GM18507 (cell line): ENCODE measurements at regions not wholly inside any gene's neighbourhood (a gene's known extent, or its start where the extent isn't known, plus 50 kb on each side); places are given as distances from the start of the nearest gene placed in this dataset.
A peak's percentile ranks its signal among the peaks of the same experiment; 100 is the strongest.
"Not testable (repeated sequence)": the region's sequence is repeated elsewhere in the genome, so short reads cannot be mapped to it uniquely, and the experiment has no call there.

ENCODE experiments used
- DNase-seq: peaks from one replicate; pipeline ENCODE4 v3.0.0; 2011; ENCODE audit warnings: low read depth; ENCODE audit not compliant: insufficient read length; ENCODE audit errors: extremely low spot score
- FAIRE-seq: peaks from 2 replicates; lab custom pipeline; 2011; peaks lifted over from hg19 to GRCh38; lab: Jason Lieb, UNC

DNA sequence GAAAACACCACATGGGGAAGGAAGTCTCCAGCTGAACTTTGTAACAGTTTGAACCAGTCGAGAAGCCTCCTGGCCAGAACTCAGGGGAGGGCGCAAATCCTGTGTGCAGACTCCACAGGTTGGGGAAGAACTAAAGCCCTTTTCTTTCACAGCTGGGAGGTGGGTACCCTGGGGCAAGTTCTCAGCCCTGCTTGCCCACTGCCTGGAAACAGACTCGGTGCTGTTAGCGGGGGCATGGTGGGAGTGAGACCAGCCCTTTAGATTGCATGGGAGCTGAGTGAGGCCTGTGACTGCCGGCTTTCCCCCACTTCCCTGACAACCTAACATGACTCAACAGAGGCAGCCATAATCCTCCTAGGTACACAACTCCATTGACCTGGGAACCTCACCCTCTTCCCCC lies 223.6 kb upstream of the DLGAP1 start:
- not testable (repeated sequence) for DNase-seq, FAIRE-seq

DNA sequence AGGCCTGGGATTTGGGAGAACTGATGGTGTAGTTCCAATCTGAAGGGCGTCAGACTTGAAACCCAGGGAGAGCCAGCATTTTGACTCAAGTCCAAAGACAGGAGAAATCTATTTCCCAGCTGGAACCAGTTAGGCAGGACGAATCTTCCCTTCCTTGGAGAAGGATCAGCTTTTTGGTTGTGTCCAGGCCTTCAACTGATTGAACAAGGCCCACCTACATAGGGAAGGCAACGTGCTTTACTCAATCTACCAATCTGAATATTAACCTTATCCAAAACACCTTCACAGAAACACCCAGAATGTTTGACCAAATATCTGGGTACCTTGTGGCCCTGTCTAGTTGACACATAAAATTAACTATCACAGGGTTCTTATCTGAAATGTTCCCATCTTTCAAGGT lies 221.9 kb upstream of the DLGAP1 start:
- FAIRE-seq (no peak), DNase-seq (no peak)

- FAIRE-seq = no peak
- DNase-seq = no peak
Observed at GRCh38 chr18:4672162-4672561, 217.1 kb upstream of the DLGAP1 start.

DNA sequence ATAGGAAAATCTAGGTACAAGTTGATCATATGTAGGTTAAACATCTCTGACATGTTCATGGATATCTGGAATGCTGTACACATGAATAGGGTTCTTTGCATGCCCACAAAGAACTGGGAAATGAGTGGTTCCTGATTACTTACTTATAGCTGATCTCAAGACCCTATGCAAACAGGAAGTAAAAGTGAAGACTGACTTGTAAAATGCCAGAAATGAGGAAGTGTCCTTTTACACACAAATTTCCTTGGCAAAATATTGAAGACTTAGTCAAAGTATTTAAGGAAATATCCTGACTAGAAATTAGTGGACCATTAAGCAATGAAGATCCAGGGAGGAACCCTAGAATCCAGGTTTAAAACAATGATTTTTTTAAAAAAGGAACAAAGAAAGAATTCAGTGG lies 203.7 kb upstream of the DLGAP1 start:
- FAIRE-seq (no peak), DNase-seq (no peak)

DNA sequence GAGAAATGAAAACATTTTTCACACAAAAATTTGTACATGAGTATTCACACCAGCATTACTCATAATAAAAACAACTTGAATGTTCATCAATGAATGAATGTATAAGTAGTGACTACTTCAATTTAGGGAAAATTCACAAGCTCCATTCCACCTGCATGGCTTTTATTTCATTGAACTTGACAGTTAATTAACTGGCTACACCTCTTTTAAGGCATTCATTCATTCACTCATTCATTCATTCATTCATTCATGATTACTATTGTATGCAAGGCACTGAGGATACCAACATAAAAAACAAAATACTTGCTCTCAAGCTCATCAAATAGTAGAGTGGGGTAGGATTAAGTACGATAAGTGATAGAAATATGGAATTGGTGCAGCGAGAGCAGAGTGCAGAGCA lies 198.3 kb upstream of the DLGAP1 start:
- DNase-seq (no peak), FAIRE-seq (no peak)

DNA sequence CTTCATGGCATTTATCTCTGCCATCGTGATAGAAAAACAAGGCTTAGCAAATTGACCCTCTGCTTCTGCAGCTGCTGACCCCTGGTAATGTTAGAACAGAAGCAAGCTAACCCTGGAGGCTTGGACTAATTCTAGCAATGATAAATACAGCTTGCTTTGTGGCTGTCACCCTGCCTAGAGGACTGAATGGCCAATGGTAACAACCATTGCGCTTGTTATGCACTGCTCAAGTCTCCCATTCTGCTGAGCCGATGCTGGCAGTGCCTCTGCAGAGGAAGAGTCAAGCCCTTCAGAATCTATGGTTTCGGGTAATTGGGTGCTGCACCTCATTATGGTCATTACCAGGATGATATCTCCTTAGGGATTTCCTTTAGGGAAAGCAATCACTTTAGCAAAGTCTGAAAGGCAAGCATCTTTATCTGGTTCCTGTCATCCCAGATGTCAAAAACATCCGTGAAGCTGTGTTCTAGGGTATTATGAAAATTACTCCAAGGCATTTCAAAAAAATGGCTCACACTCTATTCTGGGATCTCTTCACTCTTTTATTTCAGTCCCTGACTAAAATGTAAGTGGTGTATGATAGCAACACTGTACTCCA lies 186.8 kb upstream of the DLGAP1 start:
- DNase-seq = no peak
- no peak for FAIRE-seq

GRCh38 chr18:4640349-4641012 lies 185.4 kb upstream of the DLGAP1 start:
- FAIRE-seq = no peak
- no peak for DNase-seq

- FAIRE-seq = peak; percentile 84
- no peak for DNase-seq
Observed at GRCh38 chr18:4639628-4640310, 184.7 kb upstream of the DLGAP1 start.

GRCh38 chr18:4638680-4639079 lies 183.6 kb upstream of the DLGAP1 start:
- no peak for FAIRE-seq

DNA sequence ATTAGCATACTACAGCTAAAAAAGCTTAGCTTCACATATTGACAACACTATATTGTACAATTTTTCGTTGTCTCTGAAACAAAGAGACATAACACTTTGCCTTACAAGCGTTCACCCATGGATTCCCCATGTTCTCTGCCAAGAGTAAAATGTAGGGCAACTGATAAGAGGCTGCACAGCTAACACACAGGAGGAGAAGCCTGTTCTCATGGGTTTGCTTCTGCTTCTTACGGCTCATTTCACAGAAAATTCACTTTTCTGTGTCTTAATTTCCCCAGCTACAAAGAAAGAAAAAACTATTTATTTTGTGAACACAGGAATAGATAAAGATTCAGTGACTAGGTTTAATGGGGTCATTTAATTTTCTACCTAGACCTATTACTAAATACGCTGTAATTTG lies 182.8 kb upstream of the DLGAP1 start:
- no peak for DNase-seq
- FAIRE-seq = no peak

More at GRCh38 chr18:4638680-4639079, 183.6 kb upstream of the DLGAP1 start:
- no peak for DNase-seq

DNA sequence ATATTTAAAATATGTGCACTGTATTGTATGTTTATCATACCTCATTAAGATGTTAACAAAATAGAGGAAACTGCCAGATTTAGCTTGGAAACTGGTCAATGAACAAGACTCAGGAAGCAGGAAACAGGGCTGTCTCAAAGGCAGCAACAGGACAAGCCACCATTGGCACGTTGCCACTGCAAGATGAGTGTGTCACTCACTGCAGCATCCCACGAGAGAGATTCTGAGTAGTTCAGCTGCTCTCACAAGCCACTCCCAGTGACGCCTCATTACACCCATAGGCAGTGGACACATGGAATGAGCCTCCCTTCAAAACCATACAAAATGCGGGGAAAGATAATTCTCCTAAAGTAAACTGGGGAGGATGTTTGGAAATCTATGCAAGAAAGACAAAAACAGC lies 181.9 kb upstream of the DLGAP1 start:
- FAIRE-seq (no peak), DNase-seq (no peak)

- FAIRE-seq = no peak
- no peak for DNase-seq
Observed at GRCh38 chr18:4631239-4631638, 176.1 kb upstream of the DLGAP1 start.

- FAIRE-seq (no peak), DNase-seq (no peak)
Observed at GRCh38 chr18:4605212-4605611, 150.1 kb upstream of the DLGAP1 start.

DNA sequence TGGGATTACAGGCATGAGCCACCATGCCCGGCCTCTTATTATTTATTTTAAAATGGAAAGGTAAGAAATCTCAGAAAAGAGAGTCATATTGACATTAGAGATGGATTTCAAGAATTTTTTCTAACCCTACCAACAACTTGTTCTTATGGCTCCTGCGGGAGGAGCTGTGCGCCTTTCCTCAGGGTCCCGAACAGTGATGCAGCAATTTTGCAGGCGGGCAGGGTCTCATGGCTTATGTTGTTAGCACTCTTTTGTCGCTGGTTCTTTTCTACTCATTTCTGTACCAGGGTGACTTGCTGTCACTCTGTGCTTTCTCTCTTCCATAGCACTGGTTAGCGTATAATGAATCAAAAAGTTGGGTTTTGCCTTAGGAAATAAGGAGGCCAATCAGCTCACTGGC lies 148.8 kb upstream of the DLGAP1 start:
- no peak for FAIRE-seq
- no peak for DNase-seq

DNA sequence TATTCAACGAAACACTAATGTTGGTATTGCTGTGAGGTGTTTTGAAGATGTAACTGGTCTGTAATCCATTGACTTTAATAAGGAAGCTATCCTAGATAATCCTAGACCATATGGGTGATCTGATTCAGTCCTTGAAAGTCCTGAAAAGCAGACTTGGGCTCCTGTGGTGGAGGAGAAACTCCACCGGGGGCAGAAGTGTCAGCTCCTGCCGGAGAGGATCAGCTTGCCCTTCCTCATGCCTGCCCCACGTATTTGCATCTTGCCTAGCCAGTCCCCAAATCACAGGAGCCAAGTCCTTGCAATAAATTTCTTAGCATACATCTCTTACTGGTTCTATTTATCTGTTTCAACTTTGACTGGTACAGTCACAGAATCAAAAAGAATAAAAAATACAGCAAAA lies 144.2 kb upstream of the DLGAP1 start:
- no peak for DNase-seq
- no peak for FAIRE-seq

DNA sequence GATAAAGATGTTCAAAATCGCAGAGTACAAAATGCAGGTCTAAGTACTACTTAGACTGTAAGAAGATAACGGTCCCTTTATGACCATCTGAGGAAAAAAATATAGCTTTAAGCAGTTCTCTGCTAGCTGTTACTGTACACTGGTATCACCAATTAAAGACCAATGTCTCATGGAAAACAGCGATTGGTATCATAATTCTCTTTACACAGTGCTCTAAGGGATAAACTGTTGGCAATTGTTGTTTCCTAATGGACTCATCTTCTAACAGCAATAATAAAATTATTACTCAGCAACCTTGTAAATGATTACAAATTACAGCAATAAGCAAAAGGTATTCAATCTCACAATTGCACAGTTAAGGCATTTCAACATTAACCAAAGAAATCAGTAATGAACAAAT lies 142.2 kb upstream of the DLGAP1 start:
- FAIRE-seq (no peak), DNase-seq (no peak)

DNA sequence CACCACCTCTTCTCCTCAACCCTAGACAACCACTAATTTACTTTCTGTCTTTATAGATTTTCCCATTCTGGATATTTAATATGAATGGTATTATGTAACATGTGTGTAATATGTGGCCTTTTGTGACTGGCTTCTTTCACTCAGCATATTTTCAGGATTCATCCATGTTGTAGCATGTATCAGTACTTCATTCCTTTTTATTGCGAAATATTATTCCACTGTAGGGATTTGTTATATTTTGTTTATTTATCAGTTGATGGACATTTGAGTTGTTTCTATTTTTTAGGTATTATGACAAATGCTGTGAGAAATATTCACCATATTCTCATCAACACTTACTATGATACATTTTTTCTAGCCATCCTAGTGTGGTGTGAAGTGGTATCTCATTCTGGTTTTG lies 138.8 kb upstream of the DLGAP1 start:
- DNase-seq (no peak), FAIRE-seq (no peak)

GRCh38 chr18:4593459-4593858 lies 138.4 kb upstream of the DLGAP1 start:
- no peak for FAIRE-seq
- no peak for DNase-seq

DNA sequence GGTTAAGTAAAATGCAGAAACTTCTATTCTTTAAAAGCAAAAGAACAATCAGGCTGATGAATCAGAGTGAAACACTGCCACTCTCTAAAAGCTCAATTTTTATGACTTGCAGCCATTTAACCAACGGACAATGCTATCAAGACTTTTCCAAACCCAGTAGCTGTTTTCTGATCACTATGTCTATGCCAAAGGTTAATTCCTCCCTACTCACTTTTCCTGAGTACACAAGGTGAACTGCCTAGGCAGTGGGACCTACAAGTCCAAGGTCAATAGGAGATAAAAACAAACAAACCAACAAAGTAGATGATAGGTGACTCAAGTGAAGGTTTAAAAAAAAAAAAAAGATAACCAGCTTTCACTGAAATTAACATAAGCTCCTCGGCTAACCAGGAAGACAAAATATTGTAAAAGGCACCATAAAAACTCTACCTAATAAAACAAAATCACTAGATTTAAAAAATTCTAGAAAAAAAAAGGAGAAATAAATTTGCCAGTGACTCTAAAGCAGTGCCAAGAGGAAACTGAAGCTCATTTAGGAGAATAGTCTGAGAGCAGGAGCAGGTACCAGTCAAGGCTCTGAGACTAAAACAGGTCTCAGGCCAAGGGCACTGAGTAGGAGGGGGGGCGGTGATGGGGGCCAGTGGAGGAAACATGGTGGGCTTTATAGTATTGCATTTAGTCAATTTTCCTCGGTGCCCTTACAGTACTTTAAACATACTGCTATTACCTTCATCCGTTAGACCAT lies 134.1 kb upstream of the DLGAP1 start:
- FAIRE-seq (no peak), DNase-seq (no peak)

DNA sequence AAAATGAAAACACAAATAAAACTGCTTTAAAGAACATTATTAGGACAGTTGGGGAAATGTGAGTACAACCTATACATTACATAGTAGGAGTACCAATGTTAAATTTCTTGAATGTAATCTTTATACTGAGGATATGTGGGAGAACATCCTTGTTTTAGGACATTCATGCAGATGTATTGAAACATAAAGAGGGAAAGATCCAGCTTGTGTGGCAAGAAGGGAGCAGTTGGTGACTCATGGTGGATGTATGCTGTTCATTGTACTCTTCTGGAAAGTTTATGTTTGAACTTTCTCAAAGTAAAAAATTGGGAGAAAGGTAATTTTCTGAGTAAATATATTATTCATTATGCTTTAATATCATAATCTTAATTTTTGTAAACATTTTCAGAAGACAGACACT lies 132.1 kb upstream of the DLGAP1 start:
- no peak for FAIRE-seq
- no peak for DNase-seq
